ENCODE measurements at regions not wholly inside any gene's neighbourhood (a gene's known extent, or its start where the extent isn't known, plus 50 kb on each side); places are given as distances from the start of the nearest gene placed in this dataset.

DNA sequence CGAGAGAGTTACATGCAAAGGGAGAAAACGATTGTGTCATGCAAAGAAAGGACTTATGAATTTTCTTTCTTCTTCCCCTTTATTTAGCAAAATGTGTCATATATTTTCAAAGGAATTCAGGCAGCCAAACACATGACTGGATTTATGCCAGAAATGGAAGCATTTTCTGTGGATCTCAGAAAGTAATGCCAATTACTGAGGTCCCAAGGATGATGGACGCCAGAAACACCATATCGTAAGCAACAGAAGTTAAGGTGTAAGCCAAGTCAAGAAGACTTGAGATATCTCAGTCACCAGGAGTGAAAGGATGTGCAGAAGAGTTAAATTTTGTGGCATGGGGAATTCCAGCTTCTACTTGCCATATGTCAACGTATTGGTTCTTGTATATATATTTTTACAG, 255.1 kb downstream of the GBA3 start:
- TF ChIP-seq POLR2A (IDR thresholded peaks at IDR 0.05; ENCODE audit: low read depth, low read length) (no peak), SMC3 (IDR thresholded peaks at IDR 0.05; ENCODE audit: low read depth, low read length) (no peak), RAD21 (IDR thresholded peaks at IDR 0.05; ENCODE audit: low read length) (no peak), FOS (IDR thresholded peaks at IDR 0.05; ENCODE audit: low read depth, low read length) (no peak), RFX5 (IDR thresholded peaks at IDR 0.05; ENCODE audit: low read depth, low read length) (no peak), MAZ (IDR thresholded peaks at IDR 0.05; ENCODE audit: borderline replicate concordance, low read depth, low read length) (no peak)
- TF ChIP-seq, protein P1, sequence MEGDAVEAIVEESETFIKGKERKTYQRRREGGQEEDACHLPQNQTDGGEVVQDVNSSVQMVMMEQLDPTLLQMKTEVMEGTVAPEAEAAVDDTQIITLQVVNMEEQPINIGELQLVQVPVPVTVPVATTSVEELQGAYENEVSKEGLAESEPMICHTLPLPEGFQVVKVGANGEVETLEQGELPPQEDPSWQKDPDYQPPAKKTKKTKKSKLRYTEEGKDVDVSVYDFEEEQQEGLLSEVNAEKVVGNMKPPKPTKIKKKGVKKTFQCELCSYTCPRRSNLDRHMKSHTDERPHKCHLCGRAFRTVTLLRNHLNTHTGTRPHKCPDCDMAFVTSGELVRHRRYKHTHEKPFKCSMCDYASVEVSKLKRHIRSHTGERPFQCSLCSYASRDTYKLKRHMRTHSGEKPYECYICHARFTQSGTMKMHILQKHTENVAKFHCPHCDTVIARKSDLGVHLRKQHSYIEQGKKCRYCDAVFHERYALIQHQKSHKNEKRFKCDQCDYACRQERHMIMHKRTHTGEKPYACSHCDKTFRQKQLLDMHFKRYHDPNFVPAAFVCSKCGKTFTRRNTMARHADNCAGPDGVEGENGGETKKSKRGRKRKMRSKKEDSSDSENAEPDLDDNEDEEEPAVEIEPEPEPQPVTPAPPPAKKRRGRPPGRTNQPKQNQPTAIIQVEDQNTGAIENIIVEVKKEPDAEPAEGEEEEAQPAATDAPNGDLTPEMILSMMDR (conservative IDR thresholded peaks at IDR 0.05; ENCODE audit: low read depth, low read length) = no peak
- TF ChIP-seq, protein P2, sequence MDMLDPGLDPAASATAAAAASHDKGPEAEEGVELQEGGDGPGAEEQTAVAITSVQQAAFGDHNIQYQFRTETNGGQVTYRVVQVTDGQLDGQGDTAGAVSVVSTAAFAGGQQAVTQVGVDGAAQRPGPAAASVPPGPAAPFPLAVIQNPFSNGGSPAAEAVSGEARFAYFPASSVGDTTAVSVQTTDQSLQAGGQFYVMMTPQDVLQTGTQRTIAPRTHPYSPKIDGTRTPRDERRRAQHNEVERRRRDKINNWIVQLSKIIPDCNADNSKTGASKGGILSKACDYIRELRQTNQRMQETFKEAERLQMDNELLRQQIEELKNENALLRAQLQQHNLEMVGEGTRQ (IDR thresholded peaks at IDR 0.05; ENCODE audit: low read depth, low read length) = no peak
